ENCODE measurements at regions not wholly inside any gene's neighbourhood (a gene's known extent, or its start where the extent isn't known, plus 50 kb on each side); places are given as distances from the start of the nearest gene placed in this dataset.

DNA sequence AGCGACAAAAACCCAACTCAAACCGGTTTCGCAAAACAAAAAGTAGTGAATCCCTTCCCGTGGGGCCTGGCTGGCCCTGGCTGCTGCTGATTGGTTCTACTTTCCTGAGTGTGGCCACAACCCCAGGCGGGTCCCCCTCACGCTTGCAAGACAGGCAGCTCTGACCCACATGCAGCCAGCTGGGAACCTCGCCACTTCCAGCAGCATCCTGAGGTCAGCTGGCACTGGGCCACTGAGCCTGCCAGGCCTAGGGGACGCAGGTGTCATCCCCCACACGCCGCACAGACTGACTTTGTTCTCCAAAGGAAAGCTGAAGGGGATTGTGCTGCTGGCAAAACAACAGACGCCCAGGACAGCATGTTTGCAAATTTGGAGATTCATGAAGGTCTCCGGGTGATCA lies 111.1 kb downstream of the TPRA1 start:
- Histone ChIP-seq H3K4ac (ENCODE audit: low read depth, low read length) (no peak overlapping the region), H2BK12ac (ENCODE audit: insufficient read length, low read depth, low read length) (no peak overlapping the region), H3K23me2 (ENCODE audit: insufficient read length, low read depth, low read length, poor library complexity, severe bottlenecking) (no peaks in the 10 kb centered on the region), H4K8ac (replicated peaks; ENCODE audit: insufficient read length, low read depth, low read length) (no peak overlapping the region), H2AK5ac (ENCODE audit: insufficient read length, low read length) (no peak overlapping the region), H3K27ac (ENCODE audit: insufficient read length, low read depth, low read length) (no peak overlapping the region), H2AFZ (ENCODE audit: low read length) (no peak overlapping the region), H3K4me1 (ENCODE audit: insufficient read depth, low read length) (no peaks in the 10 kb centered on the region), H2BK120ac (ENCODE audit: low read depth, low read length, poor library complexity, severe bottlenecking) (no peak overlapping the region), H4K91ac (ENCODE audit: insufficient read length, low read depth, low read length) (no peak overlapping the region), H3K18ac (ENCODE audit: insufficient read length, low read depth, low read length) (no peak overlapping the region), H3K27me3 (ENCODE audit: insufficient read depth, low read length) (no peaks in the 10 kb centered on the region), H3K79me2 (ENCODE audit: insufficient read depth, low read length) (no peaks in the 10 kb centered on the region), H3K14ac (ENCODE audit: insufficient read depth, low read length) (peak overlapping the region; percentile 58; the same call in 1 of the 2 replicates), H3T11ph (ENCODE audit: low read length) (no peak overlapping the region), H3K56ac (ENCODE audit: insufficient read length, low read depth, low read length) (no peak overlapping the region), H2BK5ac (ENCODE audit: insufficient read length, low read length) (no peak overlapping the region), H2BK15ac (ENCODE audit: low read depth, low read length) (no peak overlapping the region), H3K9ac (ENCODE audit: extremely low read depth, insufficient read length, low read length) (no peak overlapping the region), H3K9me3 (ENCODE audit: control insufficient read depth, low read depth, low read length) (no peaks in the 10 kb centered on the region), H2BK20ac (ENCODE audit: low read depth, low read length, poor library complexity, severe bottlenecking) (no peak overlapping the region), H3K23ac (ENCODE audit: insufficient read length, low read depth, low read length) (no peak overlapping the region), H3K4me2 (ENCODE audit: insufficient read depth, insufficient read length, low read length) (no peak overlapping the region), H4K5ac (ENCODE audit: insufficient read length, low read depth, low read length) (no peak overlapping the region), H4K20me1 (ENCODE audit: control insufficient read depth, insufficient read depth, insufficient read length) (no peaks in the 10 kb centered on the region), H3K79me1 (ENCODE audit: insufficient read depth, low read depth, low read length, poor library complexity, severe bottlenecking) (no peaks in the 10 kb centered on the region)
- H3K36me3 Mint-ChIP-seq (ENCODE audit: insufficient read depth in 1 of 3, low read depth in 3 of 3) = no peaks in the 10 kb centered on the region
- H3K9me3 Mint-ChIP-seq = no peaks in the 10 kb centered on the region
- peaks cover 11 to 24% of the 10 kb centered on the region in 2 experiments for H3K4me1 Mint-ChIP-seq
- peak; percentile 49 for DNase-seq
- peaks cover 8% of the 10 kb centered on the region for H3K27me3 Mint-ChIP-seq (ENCODE audit: low read depth)
- H3K4me3 Mint-ChIP-seq = no peak overlapping the region
- no CpG with 5 or more reads among the region's 12 CpGs for WGBS (ENCODE audit: extremely low coverage, insufficient read length, low lambda C conversion rate)
- no peak overlapping the region for H3K27ac Mint-ChIP-seq
- TF ChIP-seq, protein P1, sequence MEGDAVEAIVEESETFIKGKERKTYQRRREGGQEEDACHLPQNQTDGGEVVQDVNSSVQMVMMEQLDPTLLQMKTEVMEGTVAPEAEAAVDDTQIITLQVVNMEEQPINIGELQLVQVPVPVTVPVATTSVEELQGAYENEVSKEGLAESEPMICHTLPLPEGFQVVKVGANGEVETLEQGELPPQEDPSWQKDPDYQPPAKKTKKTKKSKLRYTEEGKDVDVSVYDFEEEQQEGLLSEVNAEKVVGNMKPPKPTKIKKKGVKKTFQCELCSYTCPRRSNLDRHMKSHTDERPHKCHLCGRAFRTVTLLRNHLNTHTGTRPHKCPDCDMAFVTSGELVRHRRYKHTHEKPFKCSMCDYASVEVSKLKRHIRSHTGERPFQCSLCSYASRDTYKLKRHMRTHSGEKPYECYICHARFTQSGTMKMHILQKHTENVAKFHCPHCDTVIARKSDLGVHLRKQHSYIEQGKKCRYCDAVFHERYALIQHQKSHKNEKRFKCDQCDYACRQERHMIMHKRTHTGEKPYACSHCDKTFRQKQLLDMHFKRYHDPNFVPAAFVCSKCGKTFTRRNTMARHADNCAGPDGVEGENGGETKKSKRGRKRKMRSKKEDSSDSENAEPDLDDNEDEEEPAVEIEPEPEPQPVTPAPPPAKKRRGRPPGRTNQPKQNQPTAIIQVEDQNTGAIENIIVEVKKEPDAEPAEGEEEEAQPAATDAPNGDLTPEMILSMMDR (conservative IDR thresholded peaks at IDR 0.05) = no peak
